Endothelial cell of umbilical vein (primary cell): ENCODE measurements at regions not wholly inside any gene's neighbourhood (a gene's known extent, or its start where the extent isn't known, plus 50 kb on each side); places are given as distances from the start of the nearest gene placed in this dataset.

Experiments
- BruUV-seq: library from RNA; stranded (reverse); fragments of 400-500 nt; replicated peaks from 2 replicates; lab custom pipeline; 2021; lab: Mats Ljungman, UMichigan
- CTCF ChIA-PET: fragments of 300-600, 350-600 bp; sonication (Branson Sonifier 250); formaldehyde crosslinking; loops from one replicate; lab custom pipeline; 2021; ENCODE audit warnings: antibody characterized with exemption, inconsistent platforms; lab: Charles Lee
- POLR2A ChIA-PET: fragments of 300-600, 350-600 bp; sonication (Branson Sonifier 250); formaldehyde crosslinking; loops from one replicate; lab custom pipeline; 2021; ENCODE audit warnings: antibody characterized with exemption, inconsistent platforms; lab: Charles Lee
- DNase-seq: peaks from one replicate; pipeline ENCODE4 v3.0.0-alpha.2; 2011; ENCODE audit warnings: low read depth, low spot score
- FAIRE-seq: peaks from 2 replicates; lab custom pipeline; 2011; peaks lifted over from hg19 to GRCh38; lab: Jason Lieb, UNC
- H2AFZ ChIP-seq: 2 replicates; pipeline ENCODE4 v1.6.0; 2012; ENCODE audit warnings: low read depth, low read length, control low read depth, inconsistent platforms
- H3K27ac ChIP-seq: 2 replicates; pipeline ENCODE4 v1.5.1; 2011; ENCODE audit warnings: low read depth, mild to moderate bottlenecking, control low read depth, low read length, moderate library complexity; ENCODE audit not compliant: insufficient read depth
- H3K27me3 ChIP-seq, 2 experiments: 2 replicates each; pipeline versions ENCODE4 v1.6.0 to v1.6.1; 2011; ENCODE audit warnings: low read length in 2 of 2, mixed read lengths in 1 of 2; ENCODE audit not compliant: control insufficient read depth in 2 of 2, insufficient read depth in 2 of 2
- H3K36me3 ChIP-seq, 2 experiments: 2 replicates in 1 of 2; 3 replicates in 1 of 2; pipeline ENCODE4 v1.5.1; 2011; ENCODE audit warnings: low read length in 2 of 2, mild to moderate bottlenecking in 1 of 2, moderate library complexity in 1 of 2; ENCODE audit not compliant: control insufficient read depth in 2 of 2, insufficient read depth in 2 of 2; ENCODE audit errors: extremely low read depth in 1 of 2
- H3K4me1 ChIP-seq: 3 replicates; pipeline ENCODE4 v1.5.1; 2011; ENCODE audit warnings: mild to moderate bottlenecking, low read length; ENCODE audit not compliant: control insufficient read depth, insufficient read depth; ENCODE audit errors: extremely low read depth
- H3K4me2 ChIP-seq: 2 replicates; pipeline ENCODE4 v1.6.1; 2011; ENCODE audit warnings: low read length, control low read depth, mixed read lengths; ENCODE audit not compliant: insufficient read depth
- H3K4me3 ChIP-seq, 3 experiments: fragments of 200-600 bp in 1 of 3; sonication (generic), shearing (Covaris generic) in 1 of 3; replicated peaks in 1 of 3; 2 replicates each; pipeline ENCODE4 v1.5.1; 2011 to 2016; ENCODE audit warnings: control low read depth in 3 of 3, low read length in 3 of 3, mild to moderate bottlenecking in 2 of 3, inconsistent platforms in 1 of 3, low read depth in 1 of 3, moderate library complexity in 1 of 3; ENCODE audit not compliant: insufficient read depth in 1 of 3
- H3K79me2 ChIP-seq: 2 replicates; pipeline ENCODE4 v1.6.0; 2012; ENCODE audit warnings: low read length, inconsistent platforms; ENCODE audit not compliant: control insufficient read depth, insufficient read depth
- H3K9ac ChIP-seq: replicated peaks from 2 replicates; pipeline ENCODE3; 2011; ENCODE audit warnings: low read length, control low read depth; ENCODE audit not compliant: insufficient read depth; ENCODE audit errors: extremely low read depth
- H3K9me1 ChIP-seq: replicated peaks from 3 replicates; pipeline ENCODE4 v1.6.0; 2011; ENCODE audit warnings: mild to moderate bottlenecking, low read length; ENCODE audit not compliant: control insufficient read depth, insufficient read depth; ENCODE audit errors: extremely low read depth
- H3K9me3 ChIP-seq: replicated peaks from 2 replicates; pipeline ENCODE4 v1.5.1; 2012; ENCODE audit warnings: low read length, inconsistent platforms; ENCODE audit not compliant: control insufficient read depth, insufficient read depth
- H4K20me1 ChIP-seq: replicated peaks from 2 replicates; pipeline ENCODE3; 2011; ENCODE audit warnings: mild to moderate bottlenecking, low read length; ENCODE audit not compliant: control insufficient read depth, insufficient read depth; ENCODE audit errors: extremely low read depth
- EZH2 ChIP-seq: IDR thresholded peaks from 2 replicates; pipeline ENCODE4 v1.6.1; 2012; ENCODE audit warnings: borderline replicate concordance, low read depth, mild to moderate bottlenecking, moderate library complexity, low read length, inconsistent platforms; ENCODE audit not compliant: severe bottlenecking
- FOS ChIP-seq: IDR thresholded peaks from 2 replicates; pipeline ENCODE4 v1.6.1; 2011; ENCODE audit warnings: mild to moderate bottlenecking, low read length, moderate library complexity, borderline replicate concordance; ENCODE audit not compliant: insufficient read depth
- GATA2 ChIP-seq: IDR thresholded peaks from 2 replicates; pipeline ENCODE4 v1.7.0; 2011; ENCODE audit warnings: low read depth, mild to moderate bottlenecking, moderate library complexity, mixed read lengths, low read length; ENCODE audit not compliant: insufficient read length, insufficient read depth
- JUN ChIP-seq: IDR thresholded peaks from 2 replicates; pipeline ENCODE4 v1.6.1; 2011; ENCODE audit warnings: borderline replicate concordance, low read depth; ENCODE audit not compliant: insufficient read length, insufficient read depth
- MYC ChIP-seq: IDR thresholded peaks from one replicate; pipeline ENCODE4 v1.6.1; 2011; ENCODE audit warnings: mild to moderate bottlenecking, low read depth, low read length
- POLR2A ChIP-seq: IDR thresholded peaks from 2 replicates; pipeline ENCODE4 v1.6.1; 2012; ENCODE audit warnings: low read depth, mild to moderate bottlenecking, control low read depth, low read length
- POLR2AphosphoS5 ChIP-seq: IDR thresholded peaks from 2 replicates; pipeline ENCODE4 v1.6.1; 2012; ENCODE audit warnings: low read depth, mild to moderate bottlenecking, control low read depth, low read length, moderate library complexity; ENCODE audit not compliant: insufficient read depth
- dilution Hi-C: fragments of 300-500 bp; cut with MboI; formaldehyde crosslinking; loops from one replicate; pipeline ENCODE4 v1.15.0; 2019; ENCODE audit warnings: low sequenced_read_pairs; ENCODE audit not compliant: extremely low pct_ligation_motif_present
- intact Hi-C: fragments of 100-400 bp; cut with micrococcal nuclease; formaldehyde crosslinking; loops from one replicate; pipeline ENCODE4 v1.10.0; 2022
- TF ChIP-seq, protein P1 (sequence below): IDR thresholded peaks from 2 replicates; pipeline ENCODE4 v1.6.1; 2011; ENCODE audit not compliant: insufficient read depth, insufficient read length
- TF ChIP-seq, protein P2 (sequence below), 2 donors: IDR thresholded peaks; 1 replicate in 1 of 2; 2 replicates in 1 of 2; pipeline ENCODE4 v1.5.1; 2011; ENCODE audit warnings: low read length in 2 of 2, mild to moderate bottlenecking in 2 of 2, moderate library complexity in 2 of 2, control low read depth in 1 of 2, inconsistent platforms in 1 of 2, low read depth in 1 of 2; ENCODE audit not compliant: insufficient read depth in 1 of 2; ENCODE audit errors: extremely low read depth in 1 of 2

DNA sequence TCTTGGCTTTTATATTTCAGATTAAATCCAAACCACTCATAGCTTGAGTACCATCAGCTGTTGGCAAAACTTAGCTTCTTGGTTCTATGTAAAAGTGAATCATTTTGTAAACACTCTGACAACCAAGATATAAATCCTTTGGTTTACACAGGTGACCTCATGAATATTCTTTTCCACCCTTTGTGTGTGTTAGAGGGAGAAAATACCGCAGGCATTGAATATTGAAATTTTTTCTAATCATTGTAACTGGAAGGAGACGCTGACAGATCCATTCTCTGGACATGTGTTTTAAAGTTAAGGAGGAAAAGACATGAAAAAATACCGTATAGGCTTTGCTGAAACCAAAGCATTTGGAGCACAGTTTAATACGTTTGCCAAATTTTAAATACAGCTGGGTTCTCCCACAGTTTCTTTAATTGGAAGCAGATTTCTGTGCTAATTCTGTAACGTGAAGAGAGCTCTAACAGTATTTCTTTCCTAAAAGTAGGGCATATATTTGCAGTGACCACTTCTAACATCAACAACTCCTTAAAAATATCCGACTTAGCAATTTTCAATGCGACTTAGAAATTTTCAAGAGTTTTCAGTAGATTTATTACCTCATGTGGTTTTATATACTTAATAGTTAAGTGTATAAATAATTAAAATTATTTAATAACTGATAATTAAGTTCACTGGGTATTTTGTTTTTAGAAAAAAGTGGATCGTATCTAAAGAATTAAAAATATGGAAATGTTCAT, 388.2 kb downstream of the USP25 start:
- BruUV-seq: no TSS peak
- dilution Hi-C loops: no loop called here
- FAIRE-seq (peak; percentile 46), DNase-seq (peak; percentile 93)
- H3K4me3 ChIP-seq: peak overlapping the region in 1 of 3 experiments; percentile 45
- H3K9ac ChIP-seq: peak overlapping the region; percentile 94
- H3K79me2 ChIP-seq: no peaks in the 10 kb centered on the region
- TF ChIP-seq, protein P1, sequence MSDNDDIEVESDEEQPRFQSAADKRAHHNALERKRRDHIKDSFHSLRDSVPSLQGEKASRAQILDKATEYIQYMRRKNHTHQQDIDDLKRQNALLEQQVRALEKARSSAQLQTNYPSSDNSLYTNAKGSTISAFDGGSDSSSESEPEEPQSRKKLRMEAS: no peak
- TF ChIP-seq GATA2 (peak; percentile 65), EZH2 (no peak), POLR2AphosphoS5 (peak; percentile 68), POLR2A (peak; percentile 48), FOS (peak; percentile 78), JUN (peak; percentile 83), MYC (no peak)
- TF ChIP-seq, protein P2, sequence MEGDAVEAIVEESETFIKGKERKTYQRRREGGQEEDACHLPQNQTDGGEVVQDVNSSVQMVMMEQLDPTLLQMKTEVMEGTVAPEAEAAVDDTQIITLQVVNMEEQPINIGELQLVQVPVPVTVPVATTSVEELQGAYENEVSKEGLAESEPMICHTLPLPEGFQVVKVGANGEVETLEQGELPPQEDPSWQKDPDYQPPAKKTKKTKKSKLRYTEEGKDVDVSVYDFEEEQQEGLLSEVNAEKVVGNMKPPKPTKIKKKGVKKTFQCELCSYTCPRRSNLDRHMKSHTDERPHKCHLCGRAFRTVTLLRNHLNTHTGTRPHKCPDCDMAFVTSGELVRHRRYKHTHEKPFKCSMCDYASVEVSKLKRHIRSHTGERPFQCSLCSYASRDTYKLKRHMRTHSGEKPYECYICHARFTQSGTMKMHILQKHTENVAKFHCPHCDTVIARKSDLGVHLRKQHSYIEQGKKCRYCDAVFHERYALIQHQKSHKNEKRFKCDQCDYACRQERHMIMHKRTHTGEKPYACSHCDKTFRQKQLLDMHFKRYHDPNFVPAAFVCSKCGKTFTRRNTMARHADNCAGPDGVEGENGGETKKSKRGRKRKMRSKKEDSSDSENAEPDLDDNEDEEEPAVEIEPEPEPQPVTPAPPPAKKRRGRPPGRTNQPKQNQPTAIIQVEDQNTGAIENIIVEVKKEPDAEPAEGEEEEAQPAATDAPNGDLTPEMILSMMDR (IDR thresholded peaks at IDR 0.05; ENCODE audit: extremely low read depth in 1 of 2, insufficient read depth in 1 of 2, low read depth in 1 of 2, low read length in 2 of 2): no peak
- POLR2A ChIA-PET: interaction anchor here (1.7 to 2.9 kb wide), 3 partner anchors 76 to 306 kb away, joined by 6 to 20 read pairs (median 7); no protein-coding TSS in a partner anchor
- H3K4me2 ChIP-seq: peak overlapping the region; percentile 87
- no peaks in the 10 kb centered on the region for H4K20me1 ChIP-seq
- H3K4me1 ChIP-seq: peaks cover 34% of the 10 kb centered on the region
- no peaks in the 10 kb centered on the region for H3K9me1 ChIP-seq
- no peaks in the 10 kb centered on the region for H3K27me3 ChIP-seq
- H3K9me3 ChIP-seq: no peaks in the 10 kb centered on the region
- peak overlapping the region; percentile 97 for H3K27ac ChIP-seq
- intact Hi-C loops: loop anchor here (1.0 to 10.0 kb wide), 9 partner anchors 35 to 435 kb away; no protein-coding TSS in a partner anchor
- CTCF ChIA-PET: interaction anchor here (0.6 to 3.8 kb wide), 8 partner anchors 16 to 306 kb away, joined by 3 to 30 read pairs (median 10); no protein-coding TSS in a partner anchor
- no peak overlapping the region for H2AFZ ChIP-seq
- no peaks in the 10 kb centered on the region for H3K36me3 ChIP-seq
